Sigmoid colon (tissue), 6 donors: ENCODE measurements at regions not wholly inside any gene's neighbourhood (a gene's known extent, or its start where the extent isn't known, plus 50 kb on each side); places are given as distances from the start of the nearest gene placed in this dataset.

Source experiments
- DNase-seq: peaks from one replicate; pipeline ENCODE4 v3.0.0-alpha.2; 2019
- H3K27ac ChIP-seq, 4 donors: fragments of 200-600 bp; sonication (generic); one replicate each; pipeline ENCODE4 v1.5.1; 2016 to 2019; ENCODE audit warnings: mild to moderate bottlenecking in 1 of 4
- H3K27me3 ChIP-seq, 3 donors: fragments of 200-600 bp; sonication (generic); one replicate each; pipeline ENCODE4 v1.5.1; 2019; ENCODE audit warnings: mild to moderate bottlenecking in 1 of 3
- H3K36me3 ChIP-seq, 4 donors: fragments of 200-600 bp; sonication (generic); one replicate each; pipeline ENCODE4 v1.5.1; 2016 to 2019
- H3K4me1 ChIP-seq, 4 donors: fragments of 200-600 bp; sonication (generic); one replicate each; pipeline ENCODE4 v1.5.1; 2017 to 2019
- H3K4me3 ChIP-seq, 4 donors: fragments of 200-600 bp; sonication (generic); one replicate each; pipeline ENCODE4 v1.5.1; 2017 to 2019; ENCODE audit warnings: mild to moderate bottlenecking in 2 of 4, moderate library complexity in 1 of 4
- H3K9me3 ChIP-seq, 4 donors: fragments of 200-600 bp in 3 of 4; sonication (generic) in 3 of 4; one replicate each; pipeline versions ENCODE4 v1.5.1 to v1.6.1; 2013 to 2019
- EP300 ChIP-seq, 4 donors: sonication (generic); formaldehyde crosslinking; IDR thresholded peaks; one replicate each; pipeline ENCODE4 v1.6.1; 2017; ENCODE audit warnings: antibody characterized with exemption in 4 of 4
- POLR2A ChIP-seq, 2 donors: fragments of 450-650 bp; IDR thresholded peaks; one replicate each; pipeline ENCODE4 v1.6.1; 2016; ENCODE audit warnings: antibody characterized with exemption in 2 of 2, mild to moderate bottlenecking in 2 of 2, moderate library complexity in 2 of 2
- POLR2AphosphoS5 ChIP-seq, 4 donors: sonication (generic); formaldehyde crosslinking; IDR thresholded peaks; one replicate each; pipeline ENCODE4 v1.6.1; 2017; ENCODE audit warnings: antibody characterized with exemption in 4 of 4
- WGBS, 2 donors: extraction: QIAGEN DNeasy Blood & Tissue Kit; methylation state at CpG; one replicate each; pipeline ENCODE4 v1.1.7; 2013; 5-methylcytosine and 5-hydroxymethylcytosine counted together
- intact Hi-C: fragments of 100-400 bp; cut with DNase I; formaldehyde crosslinking; loops from one replicate; pipeline ENCODE4 v1.15.1; 2023
- TF ChIP-seq, protein P1 (sequence below), 4 experiments: fragments of 450-650 bp in 3 of 4; fragments of 200-600 bp in 1 of 4; IDR thresholded peaks; one replicate each; pipeline ENCODE4 v1.5.1; 2016 to 2019; ENCODE audit warnings: antibody characterized with exemption in 4 of 4, mild to moderate bottlenecking in 3 of 4, moderate library complexity in 2 of 4
- donor health status: healthy with polysubstance abuse.
- donor health status: healthy.

GRCh38 chr5:23627976-23628375 is 120.6 kb downstream of the PRDM9 start:
- H3K36me3 ChIP-seq = no peaks in the 10 kb centered on the region
- intact Hi-C loops = no loop called here
- no peak for DNase-seq
- H3K4me1 ChIP-seq = no peaks in the 10 kb centered on the region
- WGBS, 2 donors = 58 to 78% methylated on average over 3 of the region's 3 CpGs
- H3K9me3 ChIP-seq = no peaks in the 10 kb centered on the region
- no peak overlapping the region for H3K4me3 ChIP-seq
- H3K27ac ChIP-seq = no peak overlapping the region
- H3K27me3 ChIP-seq = no peaks in the 10 kb centered on the region
- TF ChIP-seq, protein P1, sequence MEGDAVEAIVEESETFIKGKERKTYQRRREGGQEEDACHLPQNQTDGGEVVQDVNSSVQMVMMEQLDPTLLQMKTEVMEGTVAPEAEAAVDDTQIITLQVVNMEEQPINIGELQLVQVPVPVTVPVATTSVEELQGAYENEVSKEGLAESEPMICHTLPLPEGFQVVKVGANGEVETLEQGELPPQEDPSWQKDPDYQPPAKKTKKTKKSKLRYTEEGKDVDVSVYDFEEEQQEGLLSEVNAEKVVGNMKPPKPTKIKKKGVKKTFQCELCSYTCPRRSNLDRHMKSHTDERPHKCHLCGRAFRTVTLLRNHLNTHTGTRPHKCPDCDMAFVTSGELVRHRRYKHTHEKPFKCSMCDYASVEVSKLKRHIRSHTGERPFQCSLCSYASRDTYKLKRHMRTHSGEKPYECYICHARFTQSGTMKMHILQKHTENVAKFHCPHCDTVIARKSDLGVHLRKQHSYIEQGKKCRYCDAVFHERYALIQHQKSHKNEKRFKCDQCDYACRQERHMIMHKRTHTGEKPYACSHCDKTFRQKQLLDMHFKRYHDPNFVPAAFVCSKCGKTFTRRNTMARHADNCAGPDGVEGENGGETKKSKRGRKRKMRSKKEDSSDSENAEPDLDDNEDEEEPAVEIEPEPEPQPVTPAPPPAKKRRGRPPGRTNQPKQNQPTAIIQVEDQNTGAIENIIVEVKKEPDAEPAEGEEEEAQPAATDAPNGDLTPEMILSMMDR (IDR thresholded peaks at IDR 0.05) = no peak
- TF ChIP-seq POLR2AphosphoS5 (IDR thresholded peaks at IDR 0.05) (no peak), EP300 (IDR thresholded peaks at IDR 0.05) (no peak)

GRCh38 chr5:23629396-23629795 is 122.0 kb downstream of the PRDM9 start:
- Histone ChIP-seq H3K27ac (no peak overlapping the region), H3K4me1 (no peaks in the 10 kb centered on the region), H3K9me3 (no peaks in the 10 kb centered on the region), H3K36me3 (no peaks in the 10 kb centered on the region), H3K4me3 (no peak overlapping the region), H3K27me3 (no peaks in the 10 kb centered on the region)
- WGBS, 2 donors = 65 to 89% methylated on average over 2 of the region's 2 CpGs
- intact Hi-C loops = no loop called here
- TF ChIP-seq, protein P1 (IDR thresholded peaks at IDR 0.05) = no peak
- TF ChIP-seq POLR2AphosphoS5 (IDR thresholded peaks at IDR 0.05) (no peak), EP300 (IDR thresholded peaks at IDR 0.05) (no peak), POLR2A (IDR thresholded peaks at IDR 0.05) (no peak)
- no peak for DNase-seq

- TF ChIP-seq POLR2A (IDR thresholded peaks at IDR 0.05) (no peak), POLR2AphosphoS5 (IDR thresholded peaks at IDR 0.05) (no peak), EP300 (IDR thresholded peaks at IDR 0.05) (no peak)
- TF ChIP-seq, protein P1 (IDR thresholded peaks at IDR 0.05) = no peak
- WGBS, 2 donors = 70 to 78% methylated on average over 2 of the region's 2 CpGs
- Histone ChIP-seq H3K27me3 (no peaks in the 10 kb centered on the region), H3K4me3 (no peak overlapping the region), H3K36me3 (no peaks in the 10 kb centered on the region), H3K4me1 (no peaks in the 10 kb centered on the region), H3K9me3 (no peaks in the 10 kb centered on the region), H3K27ac (no peak overlapping the region)
- no peak for DNase-seq
- intact Hi-C loops = no loop called here
Measured at GRCh38 chr5:23631302-23632045, 124.1 kb downstream of the PRDM9 start.

DNA sequence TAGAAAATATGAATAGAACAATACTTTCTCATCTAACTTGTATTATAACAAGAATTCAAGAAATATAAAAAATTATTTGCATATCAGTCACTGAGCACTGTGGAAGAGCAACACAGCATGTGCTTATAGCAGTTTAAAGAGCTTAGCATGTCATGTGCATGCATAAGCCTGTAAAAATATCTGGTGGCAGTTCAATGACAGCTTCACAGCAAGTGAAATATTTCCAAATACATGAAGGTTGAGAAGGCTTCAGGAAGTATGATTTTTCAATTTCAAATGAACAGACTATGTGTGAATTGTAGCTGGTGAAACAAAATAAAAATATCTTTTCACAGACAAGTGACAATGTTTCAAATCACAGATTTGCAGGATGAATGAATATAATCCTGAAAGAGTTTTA is 128.5 kb downstream of the PRDM9 start:
- Histone ChIP-seq H3K27me3 (no peaks in the 10 kb centered on the region), H3K27ac (no peak overlapping the region), H3K4me1 (no peaks in the 10 kb centered on the region), H3K9me3 (no peaks in the 10 kb centered on the region), H3K4me3 (no peak overlapping the region), H3K36me3 (no peaks in the 10 kb centered on the region)
- DNase-seq = no peak
- TF ChIP-seq, protein P1 (IDR thresholded peaks at IDR 0.05) = no peak
- TF ChIP-seq POLR2AphosphoS5 (IDR thresholded peaks at IDR 0.05) = no peak
- no peak for TF ChIP-seq EP300 (IDR thresholded peaks at IDR 0.05)
- TF ChIP-seq POLR2A (IDR thresholded peaks at IDR 0.05) = no peak
- intact Hi-C loops = no loop called here

DNA sequence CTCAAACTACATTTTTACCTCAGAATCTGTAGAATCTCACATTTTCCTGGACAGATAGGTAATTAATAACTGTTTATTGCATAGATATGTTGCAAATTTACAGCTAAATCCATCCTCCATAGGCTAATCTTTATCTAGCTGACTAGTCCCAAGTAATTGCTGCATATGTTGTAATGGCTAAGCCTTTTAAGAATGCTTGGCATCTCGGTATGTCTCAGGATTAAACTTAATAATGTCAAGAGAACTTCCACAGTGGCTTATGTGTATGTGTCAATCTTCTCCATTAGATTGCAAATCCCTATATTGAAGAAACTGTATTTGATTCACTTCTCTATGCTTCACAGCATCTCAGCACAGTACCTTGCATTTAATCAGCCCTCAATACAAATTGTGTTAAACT is 131.9 kb downstream of the PRDM9 start:
- WGBS, 2 donors = 63 to 78% methylated on average over 1 of the region's 1 CpG
- H3K9me3 ChIP-seq = no peaks in the 10 kb centered on the region
- no peaks in the 10 kb centered on the region for H3K36me3 ChIP-seq
- no peak overlapping the region for H3K4me3 ChIP-seq
- no peaks in the 10 kb centered on the region for H3K27me3 ChIP-seq
- TF ChIP-seq POLR2A (IDR thresholded peaks at IDR 0.05) (no peak), POLR2AphosphoS5 (IDR thresholded peaks at IDR 0.05) (no peak), EP300 (IDR thresholded peaks at IDR 0.05) (no peak)
- TF ChIP-seq, protein P1 (IDR thresholded peaks at IDR 0.05) = no peak
- no peak for DNase-seq
- no peak overlapping the region for H3K27ac ChIP-seq
- intact Hi-C loops = no loop called here
- no peaks in the 10 kb centered on the region for H3K4me1 ChIP-seq
